SK-N-SH treated with all-trans-retinoic acid at 6 μM for 48 hours (cell line): ENCODE measurements at regions not wholly inside any gene's neighbourhood (a gene's known extent, or its start where the extent isn't known, plus 50 kb on each side); places are given as distances from the start of the nearest gene placed in this dataset.

Source experiments
- ATAC-seq: fragments of 200-7000 bp; cut with Tn5 transposase; 3 replicates; pipeline ENCODE4 v1.9.1; 2020; ENCODE audit warnings: mild to moderate bottlenecking, moderate library complexity
- ARNTL ChIP-seq: fragments of 450-650 bp; formaldehyde crosslinking; IDR thresholded peaks from 2 replicates; pipeline ENCODE4 v1.5.0; 2020; ENCODE audit warnings: low read depth, mild to moderate bottlenecking, moderate library complexity, borderline replicate concordance
- BACH2 ChIP-seq: fragments of 250-450 bp; sonication (Bioruptor Pico); IDR thresholded peaks from 2 replicates; pipeline ENCODE4 v1.9.0; 2021; ENCODE audit warnings: mild to moderate bottlenecking, borderline replicate concordance
- CREB5 ChIP-seq: fragments of 250-450 bp; sonication (Bioruptor Pico); IDR thresholded peaks from 2 replicates; pipeline ENCODE4 v1.5.1; 2020; ENCODE audit warnings: low read depth, mild to moderate bottlenecking, moderate library complexity
- CSDC2 ChIP-seq: fragments of 250-450 bp; sonication (Bioruptor Pico); IDR thresholded peaks from 2 replicates; pipeline ENCODE4 v1.5.0; 2020; ENCODE audit warnings: mild to moderate bottlenecking, moderate library complexity
- CSRNP3 ChIP-seq: fragments of 250-450 bp; sonication (Bioruptor Pico); IDR thresholded peaks from 2 replicates; pipeline ENCODE4 v1.5.1; 2021; ENCODE audit warnings: mild to moderate bottlenecking, moderate library complexity
- ESRRG ChIP-seq: fragments of 250-450 bp; sonication (Bioruptor Pico); IDR thresholded peaks from 2 replicates; pipeline ENCODE4 v1.6.1; 2021; ENCODE audit warnings: mild to moderate bottlenecking
- GLIS3 ChIP-seq: fragments of 250-450 bp; sonication (Bioruptor Pico); IDR thresholded peaks from 2 replicates; pipeline ENCODE4 v1.5.0; 2020; ENCODE audit warnings: mild to moderate bottlenecking, moderate library complexity
- ISL1 ChIP-seq: fragments of 250-450 bp; sonication (Bioruptor Pico); IDR thresholded peaks from 2 replicates; pipeline ENCODE4 v2.1.2; 2022; ENCODE audit warnings: mild to moderate bottlenecking, moderate library complexity
- OSR1 ChIP-seq: fragments of 250-450 bp; sonication (Bioruptor Pico); IDR thresholded peaks from 2 replicates; pipeline ENCODE4 v1.8.0; 2022; ENCODE audit warnings: moderate library complexity, mild to moderate bottlenecking, inconsistent platforms
- PPARA ChIP-seq: fragments of 250-450 bp; sonication (Bioruptor Pico); IDR thresholded peaks from 2 replicates; pipeline ENCODE4 v1.5.0; 2020; ENCODE audit warnings: mild to moderate bottlenecking, borderline replicate concordance
- RARB ChIP-seq: fragments of 250-450 bp; sonication (Bioruptor Pico); IDR thresholded peaks from 2 replicates; pipeline ENCODE4 v1.8.0; 2021; ENCODE audit warnings: mild to moderate bottlenecking, moderate library complexity
- SNAI2 ChIP-seq: fragments of 250-450 bp; sonication (Bioruptor Pico); IDR thresholded peaks from 2 replicates; pipeline ENCODE4 v1.5.0; 2020; ENCODE audit warnings: mild to moderate bottlenecking, moderate library complexity
- TCF4 ChIP-seq: fragments of 250-450 bp; sonication (Bioruptor Pico); IDR thresholded peaks from 2 replicates; pipeline ENCODE4 v1.8.0; 2021; ENCODE audit warnings: mild to moderate bottlenecking, moderate library complexity, borderline replicate concordance
- TOX ChIP-seq: fragments of 250-450 bp; sonication (Bioruptor Pico); IDR thresholded peaks from 2 replicates; pipeline ENCODE4 v1.8.0; 2021; ENCODE audit warnings: mild to moderate bottlenecking, moderate library complexity, borderline replicate concordance
- TSHZ2 ChIP-seq: fragments of 250-450 bp; sonication (Bioruptor Pico); IDR thresholded peaks from 2 replicates; pipeline ENCODE4 v1.5.0; 2020; ENCODE audit warnings: mild to moderate bottlenecking, moderate library complexity
- ZC3H10 ChIP-seq: fragments of 250-450 bp; sonication (Bioruptor Pico); IDR thresholded peaks from 2 replicates; pipeline ENCODE4 v1.5.1; 2021; ENCODE audit warnings: mild to moderate bottlenecking, moderate library complexity
- ZFP3 ChIP-seq: fragments of 250-450 bp; sonication (Bioruptor Pico); IDR thresholded peaks from 2 replicates; pipeline ENCODE4 v1.5.0; 2020; ENCODE audit warnings: mild to moderate bottlenecking, moderate library complexity
- ZFP30 ChIP-seq: fragments of 450-650 bp; formaldehyde crosslinking; IDR thresholded peaks from 2 replicates; pipeline ENCODE4 v1.5.0; 2022; ENCODE audit warnings: mild to moderate bottlenecking, moderate library complexity
- ZNF565 ChIP-seq: fragments of 450-650 bp; formaldehyde crosslinking; conservative IDR thresholded peaks from 2 replicates; pipeline ENCODE4 v1.5.0; 2020; ENCODE audit warnings: low read depth, mild to moderate bottlenecking, moderate library complexity
- ZNF70 ChIP-seq: fragments of 450-650 bp; formaldehyde crosslinking; IDR thresholded peaks from 2 replicates; pipeline ENCODE4 v1.5.0; 2020; ENCODE audit warnings: mild to moderate bottlenecking, moderate library complexity
- ZNF8 ChIP-seq: fragments of 450-650 bp; formaldehyde crosslinking; IDR thresholded peaks from 2 replicates; pipeline ENCODE4 v1.5.0; 2020; ENCODE audit warnings: mild to moderate bottlenecking, moderate library complexity
- TF ChIP-seq, protein P1 (sequence below): fragments of 250-450 bp; sonication (Bioruptor Pico); IDR thresholded peaks from 2 replicates; pipeline ENCODE4 v1.8.0; 2020; ENCODE audit warnings: mild to moderate bottlenecking, moderate library complexity, borderline replicate concordance
- TF ChIP-seq, protein P2 (sequence below): fragments of 250-450 bp; sonication (Bioruptor Pico); IDR thresholded peaks from 2 replicates; pipeline ENCODE4 v1.8.0; 2021; ENCODE audit warnings: low read depth, mild to moderate bottlenecking, moderate library complexity, borderline replicate concordance

DNA sequence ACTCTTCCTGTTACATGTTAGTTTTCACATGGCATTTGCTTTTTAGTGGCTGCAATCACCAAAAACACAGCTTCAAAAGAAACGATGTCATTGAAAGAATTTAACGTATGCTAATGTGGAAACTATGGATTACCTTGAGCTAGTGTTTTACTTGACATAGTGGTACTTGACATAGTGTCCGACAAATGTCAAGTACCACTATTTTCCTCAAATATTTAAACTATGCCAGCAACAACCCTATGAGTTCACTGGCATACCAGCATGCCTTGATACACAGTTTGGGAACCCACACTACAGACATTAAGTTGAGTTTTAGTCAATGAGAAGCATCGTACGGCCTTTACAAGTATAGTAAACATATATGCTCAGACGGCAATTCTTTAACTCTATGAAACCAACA, 560.3 kb downstream of the GALC start (continued):
- TF ChIP-seq ZNF565 (CRISPR knock-in tag): no peak
- TF ChIP-seq, all 23 proteins: peak for 0

- no peak for ATAC-seq
- TF ChIP-seq ARNTL (CRISPR knock-in tag): no peak
- TF ChIP-seq OSR1 (CRISPR knock-in tag): no peak
- TF ChIP-seq, protein P1, sequence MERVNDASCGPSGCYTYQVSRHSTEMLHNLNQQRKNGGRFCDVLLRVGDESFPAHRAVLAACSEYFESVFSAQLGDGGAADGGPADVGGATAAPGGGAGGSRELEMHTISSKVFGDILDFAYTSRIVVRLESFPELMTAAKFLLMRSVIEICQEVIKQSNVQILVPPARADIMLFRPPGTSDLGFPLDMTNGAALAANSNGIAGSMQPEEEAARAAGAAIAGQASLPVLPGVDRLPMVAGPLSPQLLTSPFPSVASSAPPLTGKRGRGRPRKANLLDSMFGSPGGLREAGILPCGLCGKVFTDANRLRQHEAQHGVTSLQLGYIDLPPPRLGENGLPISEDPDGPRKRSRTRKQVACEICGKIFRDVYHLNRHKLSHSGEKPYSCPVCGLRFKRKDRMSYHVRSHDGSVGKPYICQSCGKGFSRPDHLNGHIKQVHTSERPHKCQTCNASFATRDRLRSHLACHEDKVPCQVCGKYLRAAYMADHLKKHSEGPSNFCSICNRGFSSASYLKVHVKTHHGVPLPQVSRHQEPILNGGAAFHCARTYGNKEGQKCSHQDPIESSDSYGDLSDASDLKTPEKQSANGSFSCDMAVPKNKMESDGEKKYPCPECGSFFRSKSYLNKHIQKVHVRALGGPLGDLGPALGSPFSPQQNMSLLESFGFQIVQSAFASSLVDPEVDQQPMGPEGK (CRISPR knock-in tag): no peak
- TF ChIP-seq ESRRG (CRISPR knock-in tag): no peak
- no peak for TF ChIP-seq ZNF8 (CRISPR knock-in tag)
- no peak for TF ChIP-seq ZNF565 (CRISPR knock-in tag)
- no peak for TF ChIP-seq TOX (CRISPR knock-in tag)
- no peak for TF ChIP-seq TCF4
- no peak for TF ChIP-seq GLIS3 (CRISPR knock-in tag)
- TF ChIP-seq ZNF70 (CRISPR knock-in tag): no peak
- TF ChIP-seq SNAI2 (CRISPR knock-in tag): no peak
- no peak for TF ChIP-seq CSDC2 (CRISPR knock-in tag)
- TF ChIP-seq PPARA (CRISPR knock-in tag): no peak
- TF ChIP-seq ZFP3 (CRISPR knock-in tag): no peak
- no peak for TF ChIP-seq ZC3H10 (CRISPR knock-in tag)
- TF ChIP-seq, protein P2, sequence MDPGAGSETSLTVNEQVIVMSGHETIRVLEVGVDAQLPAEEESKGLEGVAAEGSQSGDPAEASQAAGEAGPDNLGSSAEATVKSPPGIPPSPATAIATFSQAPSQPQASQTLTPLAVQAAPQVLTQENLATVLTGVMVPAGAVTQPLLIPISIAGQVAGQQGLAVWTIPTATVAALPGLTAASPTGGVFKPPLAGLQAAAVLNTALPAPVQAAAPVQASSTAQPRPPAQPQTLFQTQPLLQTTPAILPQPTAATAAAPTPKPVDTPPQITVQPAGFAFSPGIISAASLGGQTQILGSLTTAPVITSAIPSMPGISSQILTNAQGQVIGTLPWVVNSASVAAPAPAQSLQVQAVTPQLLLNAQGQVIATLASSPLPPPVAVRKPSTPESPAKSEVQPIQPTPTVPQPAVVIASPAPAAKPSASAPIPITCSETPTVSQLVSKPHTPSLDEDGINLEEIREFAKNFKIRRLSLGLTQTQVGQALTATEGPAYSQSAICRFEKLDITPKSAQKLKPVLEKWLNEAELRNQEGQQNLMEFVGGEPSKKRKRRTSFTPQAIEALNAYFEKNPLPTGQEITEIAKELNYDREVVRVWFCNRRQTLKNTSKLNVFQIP (CRISPR knock-in tag): no peak
- no peak for TF ChIP-seq ISL1
- no peak for TF ChIP-seq ZFP30 (CRISPR knock-in tag)
- no peak for TF ChIP-seq BACH2 (CRISPR knock-in tag)
- no peak for TF ChIP-seq CSRNP3 (CRISPR knock-in tag)
These were observed 562.2 kb downstream of the GALC start for GRCh38 chr14:87430810-87431209.

- no peak for ATAC-seq
- TF ChIP-seq TCF4: no peak
- TF ChIP-seq, protein P1 (CRISPR knock-in tag): no peak
- TF ChIP-seq, protein P2 (CRISPR knock-in tag): no peak
- no peak for TF ChIP-seq RARB
- no peak for TF ChIP-seq SNAI2 (CRISPR knock-in tag)
- TF ChIP-seq TSHZ2: no peak
- TF ChIP-seq BACH2 (CRISPR knock-in tag): no peak
- no peak for TF ChIP-seq ZNF565 (CRISPR knock-in tag)
- TF ChIP-seq ZC3H10 (CRISPR knock-in tag): no peak
- no peak for TF ChIP-seq CSDC2 (CRISPR knock-in tag)
- no peak for TF ChIP-seq ESRRG (CRISPR knock-in tag)
- TF ChIP-seq CREB5 (CRISPR knock-in tag): no peak
- no peak for TF ChIP-seq TOX (CRISPR knock-in tag)
- no peak for TF ChIP-seq GLIS3 (CRISPR knock-in tag)
- TF ChIP-seq ZNF70 (CRISPR knock-in tag): no peak
- no peak for TF ChIP-seq ZFP3 (CRISPR knock-in tag)
- TF ChIP-seq ZNF8 (CRISPR knock-in tag): no peak
- TF ChIP-seq ZFP30 (CRISPR knock-in tag): no peak
- TF ChIP-seq ARNTL (CRISPR knock-in tag): no peak
These were observed 562.8 kb downstream of the GALC start for GRCh38 chr14:87430214-87430613.
